HEK293 (cell line): ENCODE measurements at regions not wholly inside any gene's neighbourhood (a gene's known extent, or its start where the extent isn't known, plus 50 kb on each side); places are given as distances from the start of the nearest gene placed in this dataset.

Experiments
- CTCF ChIA-PET: fragments of 350-600 bp; formaldehyde crosslinking; extraction: SDS; loops from one replicate; lab custom pipeline; 2021; ENCODE audit warnings: antibody characterized with exemption; lab: Yijun Ruan, JAX
- POLR2A ChIA-PET: fragments of 300-600 bp; formaldehyde crosslinking; extraction: SDS; loops from one replicate; lab custom pipeline; 2020; ENCODE audit warnings: antibody characterized with exemption, inconsistent platforms; lab: Yijun Ruan, JAX
- H3K27ac ChIP-seq: fragments of 200-500 bp; sonication (Bioruptor generic); 2 replicates; pipeline ENCODE4 v1.5.1; 2014; ENCODE audit warnings: low read depth, low read length, control low read depth, inconsistent platforms; ENCODE audit errors: extremely low read depth
- H3K36me3 ChIP-seq, 2 experiments: fragments of 200-500 bp in 1 of 2; sonication (Bioruptor generic) in 1 of 2; 1 replicate in 1 of 2; 2 replicates in 1 of 2; pipeline ENCODE4 v1.5.1; 2014 to 2017; ENCODE audit warnings: inconsistent platforms in 2 of 2, low read length in 2 of 2; ENCODE audit not compliant: control insufficient read depth in 2 of 2, insufficient read depth in 1 of 2
- H3K4me1 ChIP-seq: fragments of 200-500 bp; sonication (Bioruptor generic); 2 replicates; pipeline ENCODE4 v1.5.1; 2014; ENCODE audit warnings: mild to moderate bottlenecking, low read length, inconsistent platforms; ENCODE audit not compliant: control insufficient read depth, insufficient read depth
- H3K4me3 ChIP-seq: 2 replicates; pipeline ENCODE4 v1.5.1; 2011; ENCODE audit warnings: low read depth, mild to moderate bottlenecking, control low read depth, low read length, moderate library complexity
- H3K9me3 ChIP-seq: fragments of 200-500 bp; sonication (Bioruptor generic); 2 replicates; pipeline ENCODE4 v1.5.1; 2014; ENCODE audit warnings: low read depth, low read length, inconsistent platforms; ENCODE audit not compliant: control insufficient read depth, insufficient read depth
- GLI4 ChIP-seq: fragments of 450-650 bp; formaldehyde crosslinking; IDR thresholded peaks from 2 replicates; pipeline ENCODE4 v1.5.1; 2016; ENCODE audit warnings: missing biosample characterization, missing genetic modification characterization
- KLF8 ChIP-seq: fragments of 450-650 bp; formaldehyde crosslinking; IDR thresholded peaks from 2 replicates; pipeline ENCODE4 v1.5.1; 2016; ENCODE audit warnings: missing biosample characterization, missing genetic modification characterization
- PRDM1 ChIP-seq: fragments of 450-650 bp; formaldehyde crosslinking; IDR thresholded peaks from 2 replicates; pipeline ENCODE4; 2016; ENCODE audit warnings: missing biosample characterization, missing genetic modification characterization
- SP2 ChIP-seq: fragments of 450-650 bp; formaldehyde crosslinking; IDR thresholded peaks from 2 replicates; pipeline ENCODE4 v1.5.1; 2016; ENCODE audit warnings: missing biosample characterization, missing genetic modification characterization
- WT1 ChIP-seq: fragments of 450-650 bp; formaldehyde crosslinking; IDR thresholded peaks from 2 replicates; pipeline ENCODE4 v1.5.1; 2016; ENCODE audit warnings: missing biosample characterization, missing genetic modification characterization
- ZBTB1 ChIP-seq: fragments of 450-650 bp; formaldehyde crosslinking; IDR thresholded peaks from 2 replicates; pipeline ENCODE4 v1.5.1; 2016; ENCODE audit warnings: missing biosample characterization, missing genetic modification characterization
- ZBTB17 ChIP-seq: fragments of 450-650 bp; formaldehyde crosslinking; IDR thresholded peaks from 2 replicates; pipeline ENCODE4 v1.5.1; 2016; ENCODE audit warnings: missing biosample characterization, missing genetic modification characterization
- ZBTB7A ChIP-seq: fragments of 450-650 bp; formaldehyde crosslinking; IDR thresholded peaks from 2 replicates; pipeline ENCODE4 v1.5.1; 2016; ENCODE audit warnings: low read depth, missing biosample characterization, missing genetic modification characterization
- ZIC2 ChIP-seq: fragments of 450-650 bp; formaldehyde crosslinking; IDR thresholded peaks from 2 replicates; pipeline ENCODE4 v1.5.1; 2016; ENCODE audit warnings: missing biosample characterization, missing genetic modification characterization
- ZNF132 ChIP-seq: fragments of 450-650 bp; formaldehyde crosslinking; IDR thresholded peaks from 2 replicates; pipeline ENCODE4 v1.5.1; 2017; ENCODE audit warnings: missing biosample characterization, missing genetic modification characterization, borderline replicate concordance
- ZNF169 ChIP-seq: fragments of 450-650 bp; formaldehyde crosslinking; IDR thresholded peaks from 2 replicates; pipeline ENCODE4 v1.5.1; 2016; ENCODE audit warnings: missing biosample characterization, missing genetic modification characterization
- ZNF24 ChIP-seq: fragments of 450-650 bp; formaldehyde crosslinking; IDR thresholded peaks from 2 replicates; pipeline ENCODE4 v1.5.1; 2016; ENCODE audit warnings: missing biosample characterization, missing genetic modification characterization
- ZNF404 ChIP-seq: fragments of 450-650 bp; formaldehyde crosslinking; IDR thresholded peaks from 2 replicates; pipeline ENCODE4 v1.5.1; 2017; ENCODE audit warnings: missing biosample characterization, missing genetic modification characterization
- ZNF510 ChIP-seq: fragments of 450-650 bp; formaldehyde crosslinking; IDR thresholded peaks from 2 replicates; pipeline ENCODE4 v1.5.1; 2018; ENCODE audit warnings: mild to moderate bottlenecking, missing genetic modification characterization, missing biosample characterization; ENCODE audit not compliant: insufficient replicate concordance
- ZNF544 ChIP-seq: fragments of 450-650 bp; formaldehyde crosslinking; IDR thresholded peaks from 2 replicates; pipeline ENCODE4 v1.5.0; 2017; ENCODE audit warnings: missing biosample characterization, missing genetic modification characterization
- ZNF560 ChIP-seq: fragments of 450-650 bp; formaldehyde crosslinking; IDR thresholded peaks from 2 replicates; pipeline ENCODE4 v1.5.1; 2017; ENCODE audit warnings: missing biosample characterization, missing genetic modification characterization, borderline replicate concordance
- ZNF610 ChIP-seq: fragments of 450-650 bp; formaldehyde crosslinking; IDR thresholded peaks from 2 replicates; pipeline ENCODE4 v1.5.1; 2016; ENCODE audit warnings: missing biosample characterization, missing genetic modification characterization, borderline replicate concordance
- ZNF76 ChIP-seq: fragments of 450-650 bp; formaldehyde crosslinking; IDR thresholded peaks from 2 replicates; pipeline ENCODE4; 2016; ENCODE audit warnings: low read depth, missing biosample characterization, missing genetic modification characterization, borderline replicate concordance
- ZNF785 ChIP-seq: fragments of 450-650 bp; formaldehyde crosslinking; IDR thresholded peaks from 2 replicates; pipeline ENCODE4 v1.5.1; 2016; ENCODE audit warnings: missing biosample characterization, missing genetic modification characterization
- ZNF792 ChIP-seq: fragments of 450-650 bp; formaldehyde crosslinking; IDR thresholded peaks from 2 replicates; pipeline ENCODE4 v1.5.1; 2016; ENCODE audit warnings: missing biosample characterization, missing genetic modification characterization
- ZSCAN23 ChIP-seq: fragments of 450-650 bp; formaldehyde crosslinking; IDR thresholded peaks from 2 replicates; pipeline ENCODE4 v1.5.1; 2016; ENCODE audit warnings: missing biosample characterization, missing genetic modification characterization
- ZXDB ChIP-seq: fragments of 450-650 bp; formaldehyde crosslinking; IDR thresholded peaks from 2 replicates; pipeline ENCODE4 v1.5.1; 2016; ENCODE audit warnings: missing biosample characterization, missing genetic modification characterization
- TF ChIP-seq, protein P1 (sequence below): fragments of 450-650 bp; formaldehyde crosslinking; IDR thresholded peaks from 2 replicates; pipeline ENCODE4 v1.5.1; 2016; ENCODE audit warnings: missing biosample characterization, missing genetic modification characterization
- TF ChIP-seq, protein P2 (sequence below): fragments of 450-650 bp; formaldehyde crosslinking; IDR thresholded peaks from 2 replicates; pipeline ENCODE4 v1.5.1; 2016; ENCODE audit warnings: missing biosample characterization, missing genetic modification characterization, borderline replicate concordance
- TF ChIP-seq, protein P3 (sequence below): fragments of 450-650 bp; formaldehyde crosslinking; IDR thresholded peaks from 2 replicates; pipeline ENCODE4 v1.5.1; 2017; ENCODE audit warnings: missing biosample characterization, missing genetic modification characterization
- TF ChIP-seq, protein P4 (sequence below): fragments of 450-650 bp; formaldehyde crosslinking; IDR thresholded peaks from 2 replicates; pipeline ENCODE4 v1.5.1; 2016; ENCODE audit warnings: missing biosample characterization, missing genetic modification characterization
- TF ChIP-seq, protein P5 (sequence below): fragments of 450-650 bp; formaldehyde crosslinking; IDR thresholded peaks from 2 replicates; pipeline ENCODE4 v1.5.1; 2017; ENCODE audit warnings: missing biosample characterization, missing genetic modification characterization

DNA sequence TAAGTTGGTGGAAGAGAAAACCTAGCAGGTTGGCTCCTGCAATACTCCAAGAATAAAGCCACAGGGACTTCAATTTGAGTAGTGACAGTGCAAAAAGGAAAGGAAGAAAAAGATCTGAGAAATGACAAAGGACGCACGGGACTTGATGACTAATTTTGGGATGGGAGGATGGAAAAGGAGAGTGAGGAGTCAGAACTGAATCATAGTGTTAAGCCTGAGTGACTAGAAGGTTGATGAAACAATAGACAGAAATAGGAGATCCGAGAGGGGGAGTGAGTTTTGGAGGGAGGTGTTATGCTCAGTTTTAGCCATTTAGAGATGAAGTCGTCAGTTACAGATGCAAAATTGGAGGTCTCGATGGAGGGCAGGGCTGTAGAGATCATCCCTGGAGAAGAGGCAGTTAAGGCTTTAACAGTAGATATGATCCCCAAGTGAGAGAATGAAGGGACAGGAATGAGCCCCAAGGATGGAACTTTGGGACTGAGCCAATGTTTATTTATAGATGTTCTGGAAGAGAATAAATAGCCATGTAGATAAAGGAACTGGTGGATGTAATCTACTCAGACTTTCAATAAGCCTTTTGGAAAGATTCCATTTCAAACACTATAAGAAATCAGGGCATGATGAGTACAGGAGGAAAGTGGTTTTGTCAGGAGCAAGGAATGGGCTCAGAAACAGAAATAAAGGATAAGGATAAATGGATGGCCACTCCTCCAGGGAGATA lies 108.9 kb upstream of the NCAM1 start:
- no peaks in the 10 kb centered on the region for H3K4me1 ChIP-seq
- H3K27ac ChIP-seq = no peak overlapping the region
- TF ChIP-seq, protein P1, sequence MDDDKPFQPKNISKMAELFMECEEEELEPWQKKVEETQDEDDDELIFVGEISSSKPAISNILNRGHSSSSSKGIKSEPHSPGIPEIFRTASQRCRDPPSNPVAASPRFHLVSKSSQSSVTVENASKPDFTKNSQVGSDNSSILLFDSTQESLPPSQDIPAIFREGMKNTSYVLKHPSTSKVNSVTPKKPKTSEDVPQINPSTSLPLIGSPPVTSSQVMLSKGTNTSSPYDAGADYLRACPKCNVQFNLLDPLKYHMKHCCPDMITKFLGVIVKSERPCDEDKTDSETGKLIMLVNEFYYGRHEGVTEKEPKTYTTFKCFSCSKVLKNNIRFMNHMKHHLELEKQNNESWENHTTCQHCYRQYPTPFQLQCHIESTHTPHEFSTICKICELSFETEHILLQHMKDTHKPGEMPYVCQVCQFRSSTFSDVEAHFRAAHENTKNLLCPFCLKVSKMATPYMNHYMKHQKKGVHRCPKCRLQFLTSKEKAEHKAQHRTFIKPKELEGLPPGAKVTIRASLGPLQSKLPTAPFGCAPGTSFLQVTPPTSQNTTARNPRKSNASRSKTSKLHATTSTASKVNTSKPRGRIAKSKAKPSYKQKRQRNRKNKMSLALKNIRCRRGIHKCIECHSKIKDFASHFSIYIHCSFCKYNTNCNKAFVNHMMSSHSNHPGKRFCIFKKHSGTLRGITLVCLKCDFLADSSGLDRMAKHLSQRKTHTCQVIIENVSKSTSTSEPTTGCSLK (tag by site-specific recombination) = no peak
- no peak for TF ChIP-seq ZBTB1
- no peak for TF ChIP-seq ZNF169 (tag by site-specific recombination)
- TF ChIP-seq ZIC2 = no peak
- no peak for TF ChIP-seq ZNF76
- TF ChIP-seq, protein P2, sequence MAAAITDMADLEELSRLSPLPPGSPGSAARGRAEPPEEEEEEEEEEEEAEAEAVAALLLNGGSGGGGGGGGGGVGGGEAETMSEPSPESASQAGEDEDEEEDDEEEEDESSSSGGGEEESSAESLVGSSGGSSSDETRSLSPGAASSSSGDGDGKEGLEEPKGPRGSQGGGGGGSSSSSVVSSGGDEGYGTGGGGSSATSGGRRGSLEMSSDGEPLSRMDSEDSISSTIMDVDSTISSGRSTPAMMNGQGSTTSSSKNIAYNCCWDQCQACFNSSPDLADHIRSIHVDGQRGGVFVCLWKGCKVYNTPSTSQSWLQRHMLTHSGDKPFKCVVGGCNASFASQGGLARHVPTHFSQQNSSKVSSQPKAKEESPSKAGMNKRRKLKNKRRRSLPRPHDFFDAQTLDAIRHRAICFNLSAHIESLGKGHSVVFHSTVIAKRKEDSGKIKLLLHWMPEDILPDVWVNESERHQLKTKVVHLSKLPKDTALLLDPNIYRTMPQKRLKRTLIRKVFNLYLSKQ (tag by site-specific recombination) = no peak
- TF ChIP-seq KLF8 (tag by site-specific recombination) = 0 out of 2 replicates have a peak, but pooled peaks have one; percentile 33
- TF ChIP-seq, protein P3, sequence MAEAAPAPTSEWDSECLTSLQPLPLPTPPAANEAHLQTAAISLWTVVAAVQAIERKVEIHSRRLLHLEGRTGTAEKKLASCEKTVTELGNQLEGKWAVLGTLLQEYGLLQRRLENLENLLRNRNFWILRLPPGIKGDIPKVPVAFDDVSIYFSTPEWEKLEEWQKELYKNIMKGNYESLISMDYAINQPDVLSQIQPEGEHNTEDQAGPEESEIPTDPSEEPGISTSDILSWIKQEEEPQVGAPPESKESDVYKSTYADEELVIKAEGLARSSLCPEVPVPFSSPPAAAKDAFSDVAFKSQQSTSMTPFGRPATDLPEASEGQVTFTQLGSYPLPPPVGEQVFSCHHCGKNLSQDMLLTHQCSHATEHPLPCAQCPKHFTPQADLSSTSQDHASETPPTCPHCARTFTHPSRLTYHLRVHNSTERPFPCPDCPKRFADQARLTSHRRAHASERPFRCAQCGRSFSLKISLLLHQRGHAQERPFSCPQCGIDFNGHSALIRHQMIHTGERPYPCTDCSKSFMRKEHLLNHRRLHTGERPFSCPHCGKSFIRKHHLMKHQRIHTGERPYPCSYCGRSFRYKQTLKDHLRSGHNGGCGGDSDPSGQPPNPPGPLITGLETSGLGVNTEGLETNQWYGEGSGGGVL (tag by site-specific recombination) = peak; percentile 19; the same call in 1 of the 2 replicates
- TF ChIP-seq ZSCAN23 (tag by site-specific recombination) = no peak
- TF ChIP-seq ZNF510 (tag by site-specific recombination) = no peak
- TF ChIP-seq ZNF610 = no peak
- TF ChIP-seq ZBTB17 (tag by site-specific recombination) = 0 out of 2 replicates have a peak, but pooled peaks have one; percentile 42
- TF ChIP-seq SP2 (tag by site-specific recombination) = no peak
- TF ChIP-seq, protein P4, sequence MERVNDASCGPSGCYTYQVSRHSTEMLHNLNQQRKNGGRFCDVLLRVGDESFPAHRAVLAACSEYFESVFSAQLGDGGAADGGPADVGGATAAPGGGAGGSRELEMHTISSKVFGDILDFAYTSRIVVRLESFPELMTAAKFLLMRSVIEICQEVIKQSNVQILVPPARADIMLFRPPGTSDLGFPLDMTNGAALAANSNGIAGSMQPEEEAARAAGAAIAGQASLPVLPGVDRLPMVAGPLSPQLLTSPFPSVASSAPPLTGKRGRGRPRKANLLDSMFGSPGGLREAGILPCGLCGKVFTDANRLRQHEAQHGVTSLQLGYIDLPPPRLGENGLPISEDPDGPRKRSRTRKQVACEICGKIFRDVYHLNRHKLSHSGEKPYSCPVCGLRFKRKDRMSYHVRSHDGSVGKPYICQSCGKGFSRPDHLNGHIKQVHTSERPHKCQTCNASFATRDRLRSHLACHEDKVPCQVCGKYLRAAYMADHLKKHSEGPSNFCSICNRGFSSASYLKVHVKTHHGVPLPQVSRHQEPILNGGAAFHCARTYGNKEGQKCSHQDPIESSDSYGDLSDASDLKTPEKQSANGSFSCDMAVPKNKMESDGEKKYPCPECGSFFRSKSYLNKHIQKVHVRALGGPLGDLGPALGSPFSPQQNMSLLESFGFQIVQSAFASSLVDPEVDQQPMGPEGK (tag by site-specific recombination) = no peak
- no peak for TF ChIP-seq ZNF560 (tag by site-specific recombination)
- no peak for TF ChIP-seq ZNF132 (tag by site-specific recombination)
- TF ChIP-seq PRDM1 (tag by site-specific recombination) = peak; percentile 69; the same call in 1 of the 2 replicates
- no peak for TF ChIP-seq ZNF544 (tag by site-specific recombination)
- TF ChIP-seq ZXDB (tag by site-specific recombination) = 0 out of 2 replicates have a peak, but pooled peaks have one; percentile 18
- no peak for TF ChIP-seq ZNF792 (tag by site-specific recombination)
- TF ChIP-seq ZNF785 = no peak
- TF ChIP-seq ZNF24 (tag by site-specific recombination) = no peak
- TF ChIP-seq ZNF404 (tag by site-specific recombination) = no peak
- TF ChIP-seq ZBTB7A (tag by site-specific recombination) = no peak
- TF ChIP-seq GLI4 (tag by site-specific recombination) = no peak
- peak; percentile 54 for TF ChIP-seq WT1 (tag by site-specific recombination)
- TF ChIP-seq, protein P5, sequence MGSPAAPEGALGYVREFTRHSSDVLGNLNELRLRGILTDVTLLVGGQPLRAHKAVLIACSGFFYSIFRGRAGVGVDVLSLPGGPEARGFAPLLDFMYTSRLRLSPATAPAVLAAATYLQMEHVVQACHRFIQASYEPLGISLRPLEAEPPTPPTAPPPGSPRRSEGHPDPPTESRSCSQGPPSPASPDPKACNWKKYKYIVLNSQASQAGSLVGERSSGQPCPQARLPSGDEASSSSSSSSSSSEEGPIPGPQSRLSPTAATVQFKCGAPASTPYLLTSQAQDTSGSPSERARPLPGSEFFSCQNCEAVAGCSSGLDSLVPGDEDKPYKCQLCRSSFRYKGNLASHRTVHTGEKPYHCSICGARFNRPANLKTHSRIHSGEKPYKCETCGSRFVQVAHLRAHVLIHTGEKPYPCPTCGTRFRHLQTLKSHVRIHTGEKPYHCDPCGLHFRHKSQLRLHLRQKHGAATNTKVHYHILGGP (tag by site-specific recombination) = no peak
- H3K36me3 ChIP-seq = no peaks in the 10 kb centered on the region
- H3K4me3 ChIP-seq = no peak overlapping the region
- ChIA-PET POLR2A (no interaction called here), CTCF (interaction anchor here (0.6 kb wide), 3 partner anchors 12 to 434 kb away, joined by 3 to 4 read pairs (median 3); no protein-coding TSS in a partner anchor)
- no peaks in the 10 kb centered on the region for H3K9me3 ChIP-seq
